C4-2B (cell line): ENCODE measurements at regions not wholly inside any gene's neighbourhood (a gene's known extent, or its start where the extent isn't known, plus 50 kb on each side); places are given as distances from the start of the nearest gene placed in this dataset.

Experiments used
- H3K27ac ChIP-seq: fragments of 450-650 bp; 2 replicates; pipeline ENCODE4 v1.5.1; 2017
- CTCF ChIP-seq: fragments of 450-650 bp; conservative IDR thresholded peaks from 2 replicates; pipeline ENCODE4 v1.5.1; 2017; ENCODE audit warnings: mild to moderate bottlenecking
- ZFX ChIP-seq: fragments of 450-650 bp; IDR thresholded peaks from 2 replicates; pipeline ENCODE4 v1.6.1; 2017

- TF ChIP-seq CTCF: no peak
- TF ChIP-seq ZFX: no peak
- peak overlapping the region; percentile 22 for H3K27ac ChIP-seq
Measured at GRCh38 chr3:72338942-72339669, 509.1 kb downstream of the SHQ1 start.

- H3K27ac ChIP-seq: peak overlapping the region; percentile 22; the same call in 1 of the 2 replicates
- TF ChIP-seq CTCF (no peak), ZFX (no peak)
Measured at GRCh38 chr3:72338082-72338941, 509.9 kb downstream of the SHQ1 start.

- peak overlapping the region; percentile 34 for H3K27ac ChIP-seq
- TF ChIP-seq ZFX (no peak), CTCF (no peak)
Measured at GRCh38 chr3:72337480-72337855, 510.8 kb downstream of the SHQ1 start.

- peak overlapping the region; percentile 34 for H3K27ac ChIP-seq
- TF ChIP-seq ZFX (no peak), CTCF (no peak)
Measured at GRCh38 chr3:72336821-72337479, 511.3 kb downstream of the SHQ1 start.

GRCh38 chr3:72336114-72336651 is 512.1 kb downstream of the SHQ1 start:
- TF ChIP-seq ZFX: no peak
- TF ChIP-seq CTCF: no peak
- peak overlapping the region; percentile 34 for H3K27ac ChIP-seq

GRCh38 chr3:72335458-72336095 is 512.7 kb downstream of the SHQ1 start:
- H3K27ac ChIP-seq: no peak overlapping the region
- TF ChIP-seq CTCF (no peak), ZFX (no peak)
